GM19467 (cell line): ENCODE measurements at regions not wholly inside any gene's neighbourhood (a gene's known extent, or its start where the extent isn't known, plus 50 kb on each side); places are given as distances from the start of the nearest gene placed in this dataset.
"Not testable (repeated sequence)": the region's sequence is repeated elsewhere in the genome, so short reads cannot be mapped to it uniquely, and the experiment has no call there.

ENCODE experiments used
- ATAC-seq: cut with Tn5 transposase; IDR thresholded peaks from one replicate; pipeline ENCODE4 v1.9.1; 2021; ENCODE audit warnings: mild to moderate bottlenecking, moderate library complexity; ENCODE audit not compliant: unreplicated experiment

DNA sequence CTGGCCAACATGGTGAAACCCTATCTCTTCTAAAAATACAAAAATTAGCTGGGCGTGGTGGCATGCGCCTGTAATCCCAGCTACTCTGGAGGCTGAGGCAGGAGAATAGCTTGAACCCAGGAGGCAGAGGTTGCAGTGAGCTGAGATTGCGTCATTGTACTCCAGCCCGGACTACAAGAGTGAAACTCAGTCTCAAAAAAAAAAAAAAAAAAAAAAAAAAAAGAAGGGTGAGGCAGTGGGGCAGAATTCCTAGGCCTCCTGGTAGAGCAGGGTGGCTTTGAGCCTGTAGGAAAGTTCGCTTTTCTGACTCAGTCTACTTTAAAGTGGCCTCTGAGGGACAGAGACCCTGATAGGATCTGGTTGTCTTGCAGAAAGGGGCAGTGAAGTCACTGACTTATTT lies 60.8 kb upstream of the GTF3A start:
- not testable (repeated sequence) for ATAC-seq

DNA sequence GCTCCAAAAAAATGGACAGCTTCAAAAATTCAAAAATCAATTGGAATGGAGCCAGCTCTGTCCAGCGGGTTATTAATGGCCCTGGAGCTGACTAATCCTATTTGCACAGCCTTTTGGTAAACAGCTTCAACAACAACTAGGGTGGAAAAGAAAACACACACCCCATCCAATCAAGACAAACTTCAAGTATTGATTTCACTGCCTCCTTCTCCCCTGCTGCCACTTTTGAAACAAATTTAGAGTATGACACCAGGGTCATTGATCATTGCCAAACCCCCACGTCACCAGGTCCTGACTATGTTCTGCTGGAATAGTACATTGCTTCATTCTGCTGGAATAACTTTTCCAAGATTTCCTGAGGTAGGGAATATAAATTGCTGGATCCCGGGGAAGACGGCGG lies 56.8 kb upstream of the GTF3A start:
- no peak for ATAC-seq

DNA sequence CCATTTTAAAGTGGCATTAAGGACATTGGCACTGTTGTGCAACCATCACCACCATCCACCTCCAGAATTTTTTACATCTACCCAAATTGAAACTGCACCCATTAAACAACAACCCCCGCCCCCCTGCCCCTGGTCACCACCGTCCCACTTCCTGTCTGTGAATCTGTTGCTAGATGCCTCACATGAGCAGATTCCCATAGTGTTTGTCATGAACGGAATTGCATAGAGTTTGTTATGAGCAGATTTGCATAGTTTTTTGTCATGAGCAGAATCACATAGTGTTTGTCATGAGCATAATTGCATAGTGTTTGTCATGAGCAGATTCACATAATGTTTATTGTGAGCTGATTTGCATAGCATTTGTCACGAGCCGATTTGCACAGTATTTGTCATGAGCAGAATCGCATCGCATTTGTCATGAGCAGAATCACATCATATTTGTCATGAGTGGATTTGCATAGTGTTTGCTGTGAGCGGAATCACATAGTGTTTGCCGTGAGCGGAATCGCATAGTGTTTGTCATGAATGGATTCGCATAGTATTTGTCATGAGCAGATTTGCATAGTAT lies 54.0 kb upstream of the GTF3A start:
- no peak for ATAC-seq

DNA sequence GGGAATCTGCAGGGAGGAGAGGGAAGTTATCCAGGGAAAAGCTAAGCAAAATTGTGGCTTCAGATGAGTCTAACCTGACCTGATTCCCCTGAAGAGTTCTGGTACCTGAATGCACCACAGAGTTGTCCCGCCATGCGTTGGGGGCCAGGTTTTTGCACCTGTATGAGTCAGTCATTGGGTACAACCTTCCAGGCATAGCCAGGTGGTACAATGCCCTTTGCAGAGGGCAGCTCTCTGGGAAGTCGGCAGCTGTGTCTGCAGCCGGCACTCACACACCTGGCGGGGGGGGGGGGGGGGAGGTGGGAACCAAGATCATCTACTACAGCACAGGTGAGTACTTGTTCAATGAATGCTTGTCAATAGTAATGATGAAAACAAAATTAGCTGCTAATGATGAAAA lies 52.5 kb upstream of the GTF3A start:
- ATAC-seq: no peak

DNA sequence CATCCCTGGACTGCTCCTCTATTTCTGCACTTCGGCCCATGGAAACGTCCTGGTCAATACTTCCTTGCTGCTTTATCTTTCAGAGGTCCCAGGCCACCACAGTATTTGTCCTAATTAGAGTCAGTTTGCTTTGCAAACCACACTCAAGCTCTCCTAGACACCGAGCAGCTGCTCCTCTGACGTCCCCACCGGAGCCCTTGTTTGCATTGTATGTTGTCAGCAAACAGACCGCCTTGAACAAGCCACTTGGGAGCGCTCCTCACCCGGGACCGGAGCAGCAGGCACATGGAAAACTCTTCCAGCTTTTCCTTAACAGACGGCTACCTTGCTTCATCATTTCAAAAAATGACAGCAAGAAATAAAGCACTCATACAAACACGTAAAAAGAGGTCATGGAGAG lies 51.5 kb upstream of the GTF3A start:
- ATAC-seq: no peak

GRCh38 chr13:27374126-27374613 lies 50.2 kb upstream of the GTF3A start:
- ATAC-seq: no peak
